K562 (cell line): ENCODE measurements at regions not wholly inside any gene's neighbourhood (a gene's known extent, or its start where the extent isn't known, plus 50 kb on each side); places are given as distances from the start of the nearest gene placed in this dataset.
A peak's percentile ranks its signal among the peaks of the same experiment; 100 is the strongest.

Experiments
- CCAR2 ChIP-seq: fragments of 200-400 bp; formaldehyde crosslinking; IDR thresholded peaks from 2 replicates; pipeline ENCODE4 v1.6.1; 2017; ENCODE audit warnings: mild to moderate bottlenecking, low read depth, low read length
- CTBP1 ChIP-seq: fragments of 450-650 bp; IDR thresholded peaks from 2 replicates; pipeline ENCODE4 v1.6.1; 2016; ENCODE audit warnings: borderline replicate concordance
- CTCF ChIP-seq, 3 experiments: IDR thresholded peaks in 2 of 3; conservative IDR thresholded peaks in 1 of 3; 2 replicates each; pipeline ENCODE4 v1.5.1; 2011 to 2012; ENCODE audit warnings: low read length in 3 of 3, mild to moderate bottlenecking in 3 of 3, control low read depth in 2 of 3, improper control_type of control experiment in 1 of 3, inconsistent platforms in 1 of 3, low read depth in 1 of 3, mixed read lengths in 1 of 3, moderate library complexity in 1 of 3; ENCODE audit not compliant: insufficient read depth in 2 of 3
- FOXA1 ChIP-seq: fragments of 450-650 bp; IDR thresholded peaks from 2 replicates; pipeline ENCODE4 v1.6.1; 2016; ENCODE audit warnings: mild to moderate bottlenecking, borderline replicate concordance
- GATA2 ChIP-seq: sonication (generic); formaldehyde crosslinking; IDR thresholded peaks from 2 replicates; pipeline ENCODE4 v1.4.0; 2020; ENCODE audit warnings: mild to moderate bottlenecking, missing genetic modification reagents
- HMG20A ChIP-seq: fragments of 450-650 bp; formaldehyde crosslinking; conservative IDR thresholded peaks from 2 replicates; pipeline ENCODE4 v1.4.0; 2020; ENCODE audit warnings: mild to moderate bottlenecking, mixed read lengths
- HOXB6 ChIP-seq: fragments of 250-450 bp; sonication (Bioruptor Pico); IDR thresholded peaks from 2 replicates; pipeline ENCODE4 v1.5.1; 2022; ENCODE audit warnings: mild to moderate bottlenecking, borderline replicate concordance
- L3MBTL2 ChIP-seq: fragments of 450-650 bp; IDR thresholded peaks from 2 replicates; pipeline ENCODE4 v1.6.1; 2016; ENCODE audit warnings: mild to moderate bottlenecking, moderate library complexity
- LARP7 ChIP-seq: fragments of 450-650 bp; IDR thresholded peaks from 2 replicates; pipeline ENCODE4 v1.6.1; 2016
- MTA2 ChIP-seq: fragments of 450-650 bp; IDR thresholded peaks from 2 replicates; pipeline ENCODE4 v1.6.1; 2016; ENCODE audit warnings: low read depth
- NCOA4 ChIP-seq: fragments of 450-650 bp; IDR thresholded peaks from 2 replicates; pipeline ENCODE4 v1.6.1; 2018; ENCODE audit warnings: mild to moderate bottlenecking; ENCODE audit not compliant: partially characterized antibody
- NCOR1 ChIP-seq: fragments of 450-650 bp; IDR thresholded peaks from 2 replicates; pipeline ENCODE4 v1.6.1; 2016; ENCODE audit warnings: mild to moderate bottlenecking, moderate library complexity
- PTRF ChIP-seq: fragments of 450-650 bp; IDR thresholded peaks from 2 replicates; pipeline ENCODE4 v1.6.1; 2016; ENCODE audit warnings: mild to moderate bottlenecking, missing genetic modification characterization, missing compliant biosample characterization
- RUNX1 ChIP-seq: sonication (generic); IDR thresholded peaks from 2 replicates; pipeline ENCODE4 v1.6.1; 2016; ENCODE audit warnings: antibody characterized with exemption, low read depth
- SOX6 ChIP-seq: fragments of 450-650 bp; IDR thresholded peaks from 2 replicates; pipeline ENCODE4 v1.6.1; 2014; ENCODE audit warnings: mild to moderate bottlenecking
- TAF9B ChIP-seq: fragments of 450-650 bp; IDR thresholded peaks from 2 replicates; pipeline ENCODE4 v1.6.1; 2018; ENCODE audit warnings: mild to moderate bottlenecking; ENCODE audit not compliant: partially characterized antibody
- TEAD4 ChIP-seq, 2 experiments: sonication (generic) in 1 of 2; formaldehyde crosslinking in 1 of 2; IDR thresholded peaks; 2 replicates each; pipeline versions ENCODE4 v1.6.1 to v1.8.0; 2012 to 2022; ENCODE audit warnings: borderline replicate concordance in 1 of 2, inconsistent platforms in 1 of 2, low read length in 1 of 2, mild to moderate bottlenecking in 1 of 2, missing genetic modification reagents in 1 of 2
- WHSC1 ChIP-seq: IDR thresholded peaks from one replicate; pipeline ENCODE4 v1.6.1; 2012; ENCODE audit warnings: low read length, control low read depth, inconsistent platforms
- ZEB2 ChIP-seq: fragments of 450-650 bp; IDR thresholded peaks from 2 replicates; pipeline ENCODE4 v1.6.1; 2016
- ZNF583 ChIP-seq: fragments of 250-450 bp; sonication (Bioruptor Pico); IDR thresholded peaks from 2 replicates; pipeline ENCODE4 v1.4.0; 2020
- ZNF655 ChIP-seq: fragments of 250-450 bp; sonication (Bioruptor Pico); IDR thresholded peaks from 2 replicates; pipeline ENCODE4 v1.5.0; 2021
- ZNF717 ChIP-seq: fragments of 250-450 bp; sonication (Bioruptor Pico); IDR thresholded peaks from 2 replicates; pipeline ENCODE4 v1.5.0; 2021
- TF ChIP-seq, protein P1 (sequence below): fragments of 450-650 bp; IDR thresholded peaks from 2 replicates; pipeline ENCODE4 v1.6.1; 2016
- TF ChIP-seq, protein P2 (sequence below), 2 experiments: IDR thresholded peaks in 1 of 2; conservative IDR thresholded peaks in 1 of 2; 2 replicates each; pipeline ENCODE4 v1.6.1; 2016; ENCODE audit warnings: low read depth in 2 of 2, mild to moderate bottlenecking in 1 of 2, missing compliant biosample characterization in 1 of 2, missing genetic modification characterization in 1 of 2, moderate library complexity in 1 of 2

DNA sequence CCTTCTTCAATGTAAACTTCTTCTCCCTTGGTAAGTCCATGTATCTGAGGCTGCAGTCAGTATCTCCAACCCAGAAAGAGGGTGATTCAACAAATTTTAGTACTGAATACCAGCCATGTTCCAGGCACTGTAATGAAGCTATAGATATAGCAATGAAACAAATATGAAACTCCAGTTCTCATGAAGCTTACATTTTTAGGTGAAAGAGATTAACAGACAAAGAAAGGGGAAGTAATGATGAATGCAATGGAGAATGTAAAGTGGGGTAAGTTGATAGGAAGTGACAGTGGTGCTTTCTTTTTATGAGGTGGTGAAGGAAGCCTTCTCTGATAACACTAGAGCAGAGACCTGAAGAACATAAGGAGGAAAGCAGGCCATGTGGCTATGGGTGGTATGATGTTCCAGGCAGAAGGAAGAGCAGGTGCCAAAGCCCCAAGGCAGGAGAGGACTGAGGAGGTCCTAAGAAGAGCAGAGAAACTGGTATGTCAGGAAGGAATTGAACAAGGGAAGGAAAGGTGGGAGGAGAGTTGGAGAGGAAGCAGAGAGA, 143.6 kb downstream of the TFAP2B start (continued):
- TF ChIP-seq LARP7 (0 out of 2 replicates have a peak, but pooled peaks have one; percentile 71), ZNF655 (CRISPR knock-in tag) (no peak), HOXB6 (no peak), ZNF717 (no peak), TEAD4 (IDR thresholded peaks at IDR 0.05; ENCODE audit: low read length) (peak; percentile 80), TEAD4 (CRISPR knock-in tag; IDR thresholded peaks at IDR 0.05; ENCODE audit: borderline replicate concordance) (no peak), CTCF (IDR thresholded peaks at IDR 0.05 in 2 of 3, conservative IDR thresholded peaks at IDR 0.05 in 1 of 3; ENCODE audit: insufficient read depth in 2 of 3, low read depth in 1 of 3, low read length in 3 of 3) (no peak), SOX6 (peak; percentile 65; the same call in 1 of the 2 replicates), L3MBTL2 (peak; percentile 67), CTBP1 (peak; percentile 68; the same call in 1 of the 2 replicates), TAF9B (peak; percentile 13), WHSC1 (no peak), FOXA1 (no peak), GATA2 (no peak; the same call in none of the 2 replicates), ZEB2 (peak; percentile 65; the same call in 1 of the 2 replicates), RUNX1 (no peak), MTA2 (peak; percentile 49; the same call in 1 of the 2 replicates), ZNF583 (CRISPR knock-in tag) (peak; percentile 70), CCAR2 (no peak), NCOA4 (peak; percentile 12), HMG20A (CRISPR knock-in tag) (no peak), PTRF (0 out of 2 replicates have a peak, but pooled peaks have one; percentile 44), NCOR1 (peak; percentile 74)
- TF ChIP-seq, protein P1, sequence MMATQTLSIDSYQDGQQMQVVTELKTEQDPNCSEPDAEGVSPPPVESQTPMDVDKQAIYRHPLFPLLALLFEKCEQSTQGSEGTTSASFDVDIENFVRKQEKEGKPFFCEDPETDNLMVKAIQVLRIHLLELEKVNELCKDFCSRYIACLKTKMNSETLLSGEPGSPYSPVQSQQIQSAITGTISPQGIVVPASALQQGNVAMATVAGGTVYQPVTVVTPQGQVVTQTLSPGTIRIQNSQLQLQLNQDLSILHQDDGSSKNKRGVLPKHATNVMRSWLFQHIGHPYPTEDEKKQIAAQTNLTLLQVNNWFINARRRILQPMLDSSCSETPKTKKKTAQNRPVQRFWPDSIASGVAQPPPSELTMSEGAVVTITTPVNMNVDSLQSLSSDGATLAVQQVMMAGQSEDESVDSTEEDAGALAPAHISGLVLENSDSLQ = peak; percentile 65
- TF ChIP-seq, protein P2, sequence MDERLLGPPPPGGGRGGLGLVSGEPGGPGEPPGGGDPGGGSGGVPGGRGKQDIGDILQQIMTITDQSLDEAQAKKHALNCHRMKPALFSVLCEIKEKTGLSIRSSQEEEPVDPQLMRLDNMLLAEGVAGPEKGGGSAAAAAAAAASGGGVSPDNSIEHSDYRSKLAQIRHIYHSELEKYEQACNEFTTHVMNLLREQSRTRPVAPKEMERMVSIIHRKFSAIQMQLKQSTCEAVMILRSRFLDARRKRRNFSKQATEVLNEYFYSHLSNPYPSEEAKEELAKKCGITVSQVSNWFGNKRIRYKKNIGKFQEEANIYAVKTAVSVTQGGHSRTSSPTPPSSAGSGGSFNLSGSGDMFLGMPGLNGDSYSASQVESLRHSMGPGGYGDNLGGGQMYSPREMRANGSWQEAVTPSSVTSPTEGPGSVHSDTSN (CRISPR knock-in tag; IDR thresholded peaks at IDR 0.05; ENCODE audit: low read depth) = no peak
- TF ChIP-seq, protein P2 (tag; conservative IDR thresholded peaks at IDR 0.05; ENCODE audit: low read depth) = peak; percentile 92
